Keratinocyte (primary cell): ENCODE measurements at regions not wholly inside any gene's neighbourhood (a gene's known extent, or its start where the extent isn't known, plus 50 kb on each side); places are given as distances from the start of the nearest gene placed in this dataset.

ENCODE experiments used
- CTCF ChIP-seq, 3 experiments: IDR thresholded peaks in 1 of 3; conservative IDR thresholded peaks in 1 of 3; optimal IDR thresholded peaks in 1 of 3; 2 replicates in 2 of 3; 3 replicates in 1 of 3; pipeline versions ENCODE3 to v1.5.1; 2011; ENCODE audit warnings: low read length in 3 of 3, mild to moderate bottlenecking in 3 of 3, moderate library complexity in 2 of 3, control low read depth in 1 of 3, inconsistent platforms in 1 of 3; ENCODE audit not compliant: insufficient read depth in 2 of 3; ENCODE audit errors: extremely low read depth in 1 of 3
- EZH2 ChIP-seq: IDR thresholded peaks from one replicate; pipeline ENCODE4 v1.6.1; 2012; ENCODE audit warnings: inconsistent platforms, mild to moderate bottlenecking, low read length, moderate library complexity

- TF ChIP-seq CTCF (optimal IDR thresholded peaks at IDR 0.05 in 1 of 3, IDR thresholded peaks at IDR 0.05 in 1 of 3, conservative IDR thresholded peaks at IDR 0.05 in 1 of 3; ENCODE audit: extremely low read depth in 1 of 3, insufficient read depth in 2 of 3, low read length in 3 of 3) (no peak), EZH2 (no peak)
Observed at GRCh38 chr14:79989990-79990389, 221.3 kb downstream of the DIO2 start.
